ENCODE measurements at regions not wholly inside any gene's neighbourhood (a gene's known extent, or its start where the extent isn't known, plus 50 kb on each side); places are given as distances from the start of the nearest gene placed in this dataset.

- no peak for TF ChIP-seq CTCF (IDR thresholded peaks at IDR 0.05; ENCODE audit: borderline replicate concordance, control extremely low read depth, extremely low read depth, insufficient read depth, missing control alignments)
- in situ Hi-C loops (cut with MboI; ENCODE audit: low sequenced_read_pairs, unreplicated experiment) = no loop called here
Measured at GRCh38 chr21:27261676-27262075, 294.8 kb upstream of the ADAMTS5 start.

GRCh38 chr21:27260728-27261127 is 293.8 kb upstream of the ADAMTS5 start:
- in situ Hi-C loops (cut with MboI; ENCODE audit: low sequenced_read_pairs, unreplicated experiment) = no loop called here
- DNase-seq (ENCODE audit: low spot score) = no peak
- no peak for TF ChIP-seq CTCF (IDR thresholded peaks at IDR 0.05; ENCODE audit: borderline replicate concordance, control extremely low read depth, extremely low read depth, insufficient read depth, missing control alignments)

More at GRCh38 chr21:27261676-27262075, 294.8 kb upstream of the ADAMTS5 start:
- DNase-seq (ENCODE audit: low spot score) = no peak

GRCh38 chr21:27258742-27259448 is 292.0 kb upstream of the ADAMTS5 start:
- no peak for DNase-seq (ENCODE audit: low spot score)
- in situ Hi-C loops (cut with MboI; ENCODE audit: low sequenced_read_pairs, unreplicated experiment) = no loop called here
- no peak for TF ChIP-seq CTCF (IDR thresholded peaks at IDR 0.05; ENCODE audit: borderline replicate concordance, control extremely low read depth, extremely low read depth, insufficient read depth, missing control alignments)

DNA sequence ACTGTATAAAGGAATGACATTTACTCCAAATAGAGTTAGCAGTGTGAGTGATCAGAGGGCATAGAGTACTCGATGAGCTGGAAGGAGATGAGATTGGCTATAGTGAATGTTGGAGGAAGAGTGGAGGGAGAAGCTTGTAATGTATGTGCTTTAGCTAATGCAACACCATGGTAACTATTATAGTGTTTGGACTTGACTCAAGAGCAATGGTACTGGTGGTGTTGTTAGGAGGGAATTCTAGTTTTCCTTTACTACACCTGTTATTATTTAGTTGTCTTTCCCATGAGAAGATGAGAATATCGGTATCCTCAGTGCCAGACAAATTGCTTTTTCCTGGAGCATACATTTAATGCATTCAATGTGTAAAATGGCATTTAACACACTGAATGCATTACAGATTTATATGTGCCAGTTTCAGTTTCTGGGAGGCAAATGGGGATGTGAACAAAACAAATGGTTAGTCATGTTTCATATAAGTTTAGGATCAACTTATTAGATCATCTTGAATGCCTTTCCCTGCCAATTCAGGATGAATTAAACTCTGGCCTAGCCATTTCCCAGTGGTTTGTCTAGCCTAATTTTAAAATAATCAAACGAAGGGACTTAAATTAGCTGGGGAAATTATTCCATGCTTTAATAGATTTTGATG is 291.1 kb upstream of the ADAMTS5 start:
- DNase-seq (ENCODE audit: low spot score) = no peak
- in situ Hi-C loops (cut with MboI; ENCODE audit: low sequenced_read_pairs, unreplicated experiment) = no loop called here
- TF ChIP-seq CTCF (IDR thresholded peaks at IDR 0.05; ENCODE audit: borderline replicate concordance, control extremely low read depth, extremely low read depth, insufficient read depth, missing control alignments) = no peak

DNA sequence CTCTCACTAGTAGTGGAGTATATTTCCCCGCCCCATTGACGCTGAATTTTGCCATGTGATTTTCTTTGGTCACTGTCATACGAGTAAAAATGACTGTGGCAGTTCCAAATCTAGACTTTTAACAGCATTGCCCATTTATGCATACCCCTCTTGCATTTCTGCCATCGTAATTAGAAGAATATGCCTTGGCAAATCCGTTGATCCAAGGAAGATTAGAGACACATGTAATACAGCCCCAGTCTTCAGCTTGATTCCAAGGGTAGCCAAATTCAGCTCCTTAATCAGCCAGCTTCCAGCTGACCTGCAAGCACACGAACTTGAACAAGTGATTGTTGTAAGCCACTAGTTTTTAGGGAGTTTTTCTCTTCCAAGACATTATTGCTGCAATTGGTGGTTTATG is 290.3 kb upstream of the ADAMTS5 start:
- in situ Hi-C loops (cut with MboI; ENCODE audit: low sequenced_read_pairs, unreplicated experiment) = no loop called here
- no peak for DNase-seq (ENCODE audit: low spot score)
- no peak for TF ChIP-seq CTCF (IDR thresholded peaks at IDR 0.05; ENCODE audit: borderline replicate concordance, control extremely low read depth, extremely low read depth, insufficient read depth, missing control alignments)

- DNase-seq (ENCODE audit: low spot score) = no peak
- in situ Hi-C loops (cut with MboI; ENCODE audit: low sequenced_read_pairs, unreplicated experiment) = no loop called here
- no peak for TF ChIP-seq CTCF (IDR thresholded peaks at IDR 0.05; ENCODE audit: borderline replicate concordance, control extremely low read depth, extremely low read depth, insufficient read depth, missing control alignments)
Measured at GRCh38 chr21:27251752-27252151, 284.9 kb upstream of the ADAMTS5 start.
